Suprapubic skin (tissue), 3 donors: ENCODE measurements at regions not wholly inside any gene's neighbourhood (a gene's known extent, or its start where the extent isn't known, plus 50 kb on each side); places are given as distances from the start of the nearest gene placed in this dataset.

Source experiments
- POLR2A ChIP-seq, 2 donors: fragments of 450-650 bp; IDR thresholded peaks; one replicate each; pipeline ENCODE4 v1.6.1; 2017; ENCODE audit warnings: antibody characterized with exemption in 2 of 2, mild to moderate bottlenecking in 2 of 2, moderate library complexity in 2 of 2
- TF ChIP-seq, protein P1 (sequence below), 2 donors: fragments of 200-600 bp in 1 of 2; fragments of 450-650 bp in 1 of 2; sonication (generic) in 1 of 2; IDR thresholded peaks; one replicate each; pipeline ENCODE4 v1.5.1; 2016 to 2019; ENCODE audit warnings: antibody characterized with exemption in 2 of 2, mild to moderate bottlenecking in 1 of 2, moderate library complexity in 1 of 2

- no peak for TF ChIP-seq POLR2A (IDR thresholded peaks at IDR 0.05)
- TF ChIP-seq, protein P1, sequence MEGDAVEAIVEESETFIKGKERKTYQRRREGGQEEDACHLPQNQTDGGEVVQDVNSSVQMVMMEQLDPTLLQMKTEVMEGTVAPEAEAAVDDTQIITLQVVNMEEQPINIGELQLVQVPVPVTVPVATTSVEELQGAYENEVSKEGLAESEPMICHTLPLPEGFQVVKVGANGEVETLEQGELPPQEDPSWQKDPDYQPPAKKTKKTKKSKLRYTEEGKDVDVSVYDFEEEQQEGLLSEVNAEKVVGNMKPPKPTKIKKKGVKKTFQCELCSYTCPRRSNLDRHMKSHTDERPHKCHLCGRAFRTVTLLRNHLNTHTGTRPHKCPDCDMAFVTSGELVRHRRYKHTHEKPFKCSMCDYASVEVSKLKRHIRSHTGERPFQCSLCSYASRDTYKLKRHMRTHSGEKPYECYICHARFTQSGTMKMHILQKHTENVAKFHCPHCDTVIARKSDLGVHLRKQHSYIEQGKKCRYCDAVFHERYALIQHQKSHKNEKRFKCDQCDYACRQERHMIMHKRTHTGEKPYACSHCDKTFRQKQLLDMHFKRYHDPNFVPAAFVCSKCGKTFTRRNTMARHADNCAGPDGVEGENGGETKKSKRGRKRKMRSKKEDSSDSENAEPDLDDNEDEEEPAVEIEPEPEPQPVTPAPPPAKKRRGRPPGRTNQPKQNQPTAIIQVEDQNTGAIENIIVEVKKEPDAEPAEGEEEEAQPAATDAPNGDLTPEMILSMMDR (IDR thresholded peaks at IDR 0.05), result no peak
These were observed 1831.4 kb downstream of the ARAP2 start for GRCh38 chr4:34412911-34413310.
